WTC11 (cell line): ENCODE measurements at regions not wholly inside any gene's neighbourhood (a gene's known extent, or its start where the extent isn't known, plus 50 kb on each side); places are given as distances from the start of the nearest gene placed in this dataset.

Experiments
- ATAC-seq: fragments of 200-7000 bp; cut with Tn5 transposase; 2 replicates; pipeline ENCODE4 v1.10.0; 2021; ENCODE audit warnings: mild to moderate bottlenecking, moderate library complexity
- CTCF ChIA-PET: fragments of 300-600 bp; sonication (Branson Sonifier 250); formaldehyde crosslinking; loops from one replicate; lab custom pipeline; 2021; ENCODE audit warnings: antibody characterized with exemption; lab: Charles Lee
- POLR2A ChIA-PET: fragments of 350-600 bp; sonication (Branson Sonifier 250); formaldehyde crosslinking; loops from one replicate; lab custom pipeline; 2021; ENCODE audit warnings: antibody characterized with exemption; lab: Charles Lee
- DNase-seq: peaks from one replicate; pipeline ENCODE4 v3.0.0; 2021; ENCODE audit warnings: low spot score
- H3K27ac Mint-ChIP-seq: 2 replicates; pipeline ENCODE4 v1.8.0; 2021; ENCODE audit warnings: mixed read lengths
- H3K27me3 Mint-ChIP-seq: 2 replicates; pipeline ENCODE4 v1.8.0; 2021; ENCODE audit warnings: low read depth, mild to moderate bottlenecking, moderate library complexity, mixed read lengths
- H3K36me3 Mint-ChIP-seq: 2 replicates; pipeline ENCODE4 v1.8.0; 2021; ENCODE audit warnings: mixed read lengths
- H3K4me1 Mint-ChIP-seq: 2 replicates; pipeline ENCODE4 v1.8.0; 2022; ENCODE audit warnings: mixed read lengths
- H3K4me3 Mint-ChIP-seq: 2 replicates; pipeline ENCODE4 v1.8.0; 2021; ENCODE audit warnings: mild to moderate bottlenecking, moderate library complexity, mixed read lengths
- H3K9me3 Mint-ChIP-seq: 2 replicates; pipeline ENCODE4 v1.8.0; 2021; ENCODE audit warnings: mixed read lengths
- ATF2 ChIP-seq: sonication (generic); formaldehyde crosslinking; IDR thresholded peaks from 2 replicates; pipeline ENCODE4 v1.8.1; 2022; ENCODE audit warnings: low read depth, missing genetic modification reagents, borderline replicate concordance
- CREB1 ChIP-seq: sonication (generic); formaldehyde crosslinking; IDR thresholded peaks from 2 replicates; pipeline ENCODE4 v1.8.0; 2023; ENCODE audit warnings: mild to moderate bottlenecking, missing genetic modification reagents
- CREM ChIP-seq: sonication (generic); formaldehyde crosslinking; IDR thresholded peaks from 2 replicates; pipeline ENCODE4 v1.8.1; 2022; ENCODE audit warnings: mild to moderate bottlenecking, missing genetic modification reagents, moderate library complexity
- FOXJ3 ChIP-seq: sonication (generic); formaldehyde crosslinking; IDR thresholded peaks from 2 replicates; pipeline ENCODE4 v1.9.0; 2021; ENCODE audit warnings: missing genetic modification reagents, mild to moderate bottlenecking, borderline replicate concordance
- IRF2 ChIP-seq: sonication (generic); formaldehyde crosslinking; IDR thresholded peaks from 2 replicates; pipeline ENCODE4 v1.8.0; 2022; ENCODE audit warnings: low read depth, missing genetic modification reagents, borderline replicate concordance
- JUN ChIP-seq: sonication (generic); formaldehyde crosslinking; IDR thresholded peaks from 2 replicates; pipeline ENCODE4 v1.8.0; 2023; ENCODE audit warnings: mild to moderate bottlenecking, missing genetic modification reagents
- MLX ChIP-seq: sonication (generic); formaldehyde crosslinking; IDR thresholded peaks from 2 replicates; pipeline ENCODE4 v1.8.1; 2023; ENCODE audit warnings: mild to moderate bottlenecking, missing genetic modification reagents, moderate library complexity
- MXD4 ChIP-seq: fragments of 250-450 bp; sonication (Bioruptor Pico); IDR thresholded peaks from 2 replicates; pipeline ENCODE4 v1.8.0; 2021; ENCODE audit warnings: mild to moderate bottlenecking, moderate library complexity, borderline replicate concordance
- NR2C2 ChIP-seq: sonication (generic); formaldehyde crosslinking; IDR thresholded peaks from 2 replicates; pipeline ENCODE4 v1.8.0; 2022; ENCODE audit warnings: mild to moderate bottlenecking, missing genetic modification reagents
- RELA ChIP-seq: sonication (generic); formaldehyde crosslinking; IDR thresholded peaks from 2 replicates; pipeline ENCODE4 v1.8.1; 2022; ENCODE audit warnings: missing genetic modification reagents, mild to moderate bottlenecking, borderline replicate concordance
- SOX15 ChIP-seq: fragments of 250-450 bp; sonication (Bioruptor Pico); IDR thresholded peaks from 2 replicates; pipeline ENCODE4 v1.9.0; 2021; ENCODE audit warnings: mild to moderate bottlenecking
- STAT6 ChIP-seq: sonication (generic); formaldehyde crosslinking; conservative IDR thresholded peaks from 2 replicates; pipeline ENCODE4 v1.8.1; 2023; ENCODE audit warnings: mild to moderate bottlenecking, low read depth, missing genetic modification reagents, moderate library complexity
- TP53 ChIP-seq: sonication (generic); formaldehyde crosslinking; IDR thresholded peaks from 2 replicates; pipeline ENCODE4 v1.8.1; 2023; ENCODE audit warnings: mild to moderate bottlenecking, missing genetic modification reagents
- ZBTB21 ChIP-seq: sonication (generic); formaldehyde crosslinking; IDR thresholded peaks from 2 replicates; pipeline ENCODE4 v1.8.1; 2023; ENCODE audit warnings: mild to moderate bottlenecking, missing genetic modification reagents, borderline replicate concordance
- ZNF138 ChIP-seq: sonication (generic); formaldehyde crosslinking; conservative IDR thresholded peaks from 2 replicates; pipeline ENCODE4 v1.8.1; 2022; ENCODE audit warnings: mild to moderate bottlenecking, moderate library complexity, missing genetic modification reagents
- ZNF263 ChIP-seq: sonication (generic); formaldehyde crosslinking; IDR thresholded peaks from 2 replicates; pipeline ENCODE4 v1.8.1; 2022; ENCODE audit warnings: low read depth, mild to moderate bottlenecking, moderate library complexity, missing genetic modification reagents
- ZNF671 ChIP-seq: fragments of 250-450 bp; sonication (Bioruptor Pico); IDR thresholded peaks from 2 replicates; pipeline ENCODE4 v1.8.0; 2021; ENCODE audit warnings: mild to moderate bottlenecking
- TF ChIP-seq, protein P1 (sequence below): fragments of 250-450 bp; sonication (Bioruptor Pico); IDR thresholded peaks from 2 replicates; pipeline ENCODE4 v1.9.0; 2021; ENCODE audit warnings: mild to moderate bottlenecking
- TF ChIP-seq, protein P2 (sequence below): sonication (generic); formaldehyde crosslinking; IDR thresholded peaks from 2 replicates; pipeline ENCODE4 v1.8.1; 2023; ENCODE audit warnings: mild to moderate bottlenecking, moderate library complexity, missing genetic modification reagents
- TF ChIP-seq, protein P3 (sequence below): fragments of 250-450 bp; sonication (Bioruptor Pico); conservative IDR thresholded peaks from 2 replicates; pipeline ENCODE4 v1.9.0; 2021; ENCODE audit warnings: mild to moderate bottlenecking

GRCh38 chr21:18549214-18549905 lies 145.8 kb upstream of the TMPRSS15 start:
- TF ChIP-seq ATF2 (no peak), ZBTB21 (no peak), FOXJ3 (CRISPR knock-in tag) (no peak), CREB1 (no peak), NR2C2 (CRISPR knock-in tag) (no peak), IRF2 (CRISPR knock-in tag) (no peak), TP53 (no peak), CREM (CRISPR knock-in tag) (no peak), ZNF671 (CRISPR knock-in tag) (no peak), RELA (no peak), ZNF138 (CRISPR knock-in tag) (no peak), ZNF263 (CRISPR knock-in tag) (no peak), MXD4 (CRISPR knock-in tag) (no peak), STAT6 (no peak), JUN (CRISPR knock-in tag) (no peak), SOX15 (CRISPR knock-in tag) (no peak), MLX (CRISPR knock-in tag) (no peak)
- TF ChIP-seq, protein P1, sequence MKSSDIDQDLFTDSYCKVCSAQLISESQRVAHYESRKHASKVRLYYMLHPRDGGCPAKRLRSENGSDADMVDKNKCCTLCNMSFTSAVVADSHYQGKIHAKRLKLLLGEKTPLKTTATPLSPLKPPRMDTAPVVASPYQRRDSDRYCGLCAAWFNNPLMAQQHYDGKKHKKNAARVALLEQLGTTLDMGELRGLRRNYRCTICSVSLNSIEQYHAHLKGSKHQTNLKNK (CRISPR knock-in tag), result no peak
- TF ChIP-seq, protein P2, sequence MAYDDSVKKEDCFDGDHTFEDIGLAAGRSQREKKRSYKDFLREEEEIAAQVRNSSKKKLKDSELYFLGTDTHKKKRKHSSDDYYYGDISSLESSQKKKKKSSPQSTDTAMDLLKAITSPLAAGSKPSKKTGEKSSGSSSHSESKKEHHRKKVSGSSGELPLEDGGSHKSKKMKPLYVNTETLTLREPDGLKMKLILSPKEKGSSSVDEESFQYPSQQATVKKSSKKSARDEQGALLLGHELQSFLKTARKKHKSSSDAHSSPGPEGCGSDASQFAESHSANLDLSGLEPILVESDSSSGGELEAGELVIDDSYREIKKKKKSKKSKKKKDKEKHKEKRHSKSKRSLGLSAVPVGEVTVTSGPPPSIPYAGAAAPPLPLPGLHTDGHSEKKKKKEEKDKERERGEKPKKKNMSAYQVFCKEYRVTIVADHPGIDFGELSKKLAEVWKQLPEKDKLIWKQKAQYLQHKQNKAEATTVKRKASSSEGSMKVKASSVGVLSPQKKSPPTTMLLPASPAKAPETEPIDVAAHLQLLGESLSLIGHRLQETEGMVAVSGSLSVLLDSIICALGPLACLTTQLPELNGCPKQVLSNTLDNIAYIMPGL, result no peak
- TF ChIP-seq, protein P3, sequence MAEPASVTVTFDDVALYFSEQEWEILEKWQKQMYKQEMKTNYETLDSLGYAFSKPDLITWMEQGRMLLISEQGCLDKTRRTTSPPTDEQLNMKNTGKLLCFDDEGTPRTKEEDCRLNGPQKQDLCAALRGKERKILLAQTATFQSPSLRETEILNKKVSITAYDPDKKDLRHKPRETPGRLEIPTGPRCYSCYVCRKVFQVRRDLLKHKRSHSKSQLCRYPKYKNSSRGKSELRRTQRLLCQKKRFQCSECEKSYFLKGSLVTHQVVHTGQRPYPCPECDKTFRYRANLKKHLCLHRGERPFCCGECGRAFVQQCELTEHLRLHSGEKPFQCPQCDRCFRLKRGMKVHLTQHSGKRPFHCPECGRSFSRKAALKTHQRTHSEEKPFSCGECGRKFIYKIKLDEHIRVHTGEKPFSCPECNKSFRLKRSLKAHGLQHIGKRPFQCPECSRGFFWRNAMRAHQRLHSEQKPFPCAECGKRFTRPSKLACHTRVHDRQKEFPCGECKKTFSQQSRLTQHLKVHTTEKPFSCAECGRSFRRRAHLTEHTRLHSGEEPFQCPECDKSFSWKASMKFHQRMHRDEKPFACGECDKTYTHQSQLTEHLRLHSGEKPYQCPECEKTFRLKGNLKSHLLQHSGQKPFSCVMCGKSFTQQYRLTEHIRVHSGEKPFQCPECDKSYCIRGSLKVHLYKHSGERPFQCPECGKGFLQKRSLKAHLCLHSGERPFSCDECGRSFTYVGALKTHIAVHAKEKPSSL (CRISPR knock-in tag), result no peak
- ATAC-seq (no peak), DNase-seq (no peak)
- ChIA-PET POLR2A (no interaction called here), CTCF (no interaction called here)
- Mint-ChIP-seq H3K27ac (peak overlapping the region; percentile 26; the same call in 1 of the 2 replicates), H3K36me3 (no peaks in the 10 kb centered on the region), H3K27me3 (no peaks in the 10 kb centered on the region), H3K4me3 (no peak overlapping the region), H3K9me3 (no peaks in the 10 kb centered on the region), H3K4me1 (peaks cover 4% of the 10 kb centered on the region)
